Stimulated activated naive CD8-positive, alpha-beta T cell treated with anti-CD3 and anti-CD28 coated beads, Interleukin-15, Interleukin-2, amounts not matched to agents 100 U/mL and 50 U/mL, for 24 hours (primary cell): ENCODE measurements at regions not wholly inside any gene's neighbourhood (a gene's known extent, or its start where the extent isn't known, plus 50 kb on each side); places are given as distances from the start of the nearest gene placed in this dataset.
"Not testable (repeated sequence)": the region's sequence is repeated elsewhere in the genome, so short reads cannot be mapped to it uniquely, and the experiment has no call there.

ENCODE experiments used
- ATAC-seq: fragments of 150-1000 bp; cut with Tn5 transposase; one replicate; pipeline ENCODE4 v1.10.0; 2021
- DNase-seq: peaks from one replicate; pipeline ENCODE4 v3.0.0; 2021

DNA sequence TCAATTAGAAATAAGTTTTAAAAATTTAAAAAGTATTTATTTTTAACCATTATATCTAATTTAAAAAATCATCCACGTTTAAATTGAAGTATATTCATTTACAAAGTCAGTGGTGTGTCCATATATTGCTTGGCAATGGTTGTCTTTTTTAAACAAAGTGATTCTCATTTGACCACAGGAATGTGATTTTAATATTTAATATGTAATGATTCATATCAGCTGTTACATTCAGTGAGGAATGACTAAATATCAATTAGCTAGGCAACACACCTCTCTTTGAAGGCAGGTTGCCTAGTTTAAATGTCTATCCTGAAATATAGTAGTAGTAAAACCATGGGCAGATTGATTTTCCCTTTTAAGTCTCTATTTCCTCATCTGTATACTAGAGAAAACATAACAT lies 392.2 kb upstream of the CCDC179 start:
- ATAC-seq (no peak), DNase-seq (no peak)

DNA sequence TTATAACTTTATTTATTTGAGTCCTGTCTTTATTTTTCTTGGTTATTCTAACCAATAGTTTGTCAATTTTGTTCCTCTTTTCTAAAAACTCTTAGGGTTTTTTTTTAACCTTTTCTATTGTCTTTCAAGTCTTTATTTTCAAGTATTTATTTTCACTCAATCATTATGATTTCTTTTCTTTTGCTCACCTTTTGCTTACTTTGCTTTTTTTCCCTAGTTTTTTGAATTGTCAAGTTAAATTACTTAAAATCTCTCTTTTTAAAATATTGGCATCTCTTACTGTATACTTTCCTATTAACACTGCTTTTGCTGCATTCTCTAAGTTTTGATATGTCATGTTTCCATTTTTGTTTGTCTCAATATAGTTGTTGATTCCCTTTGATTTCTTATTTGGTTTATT lies 396.8 kb upstream of the CCDC179 start:
- ATAC-seq (no peak), DNase-seq (no peak)

DNA sequence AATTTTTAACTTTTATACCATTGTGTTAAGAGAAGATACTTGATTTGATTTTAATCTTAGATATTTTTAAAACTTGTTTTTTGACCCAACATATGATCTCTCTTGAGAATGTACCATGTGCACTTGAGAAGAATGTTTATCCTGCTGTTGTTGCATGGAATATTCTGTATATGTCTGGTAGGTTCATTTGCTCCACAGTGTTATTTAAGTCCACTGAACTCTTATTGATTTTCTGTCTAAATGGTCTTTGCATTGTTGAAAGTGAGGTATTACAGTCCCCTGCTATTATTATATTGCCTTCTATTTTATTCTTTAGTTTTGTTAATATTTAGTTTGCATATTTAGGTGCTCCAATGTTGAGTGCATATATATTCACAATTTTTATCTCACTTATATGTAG lies 397.3 kb upstream of the CCDC179 start:
- no peak for ATAC-seq
- DNase-seq, result no peak

DNA sequence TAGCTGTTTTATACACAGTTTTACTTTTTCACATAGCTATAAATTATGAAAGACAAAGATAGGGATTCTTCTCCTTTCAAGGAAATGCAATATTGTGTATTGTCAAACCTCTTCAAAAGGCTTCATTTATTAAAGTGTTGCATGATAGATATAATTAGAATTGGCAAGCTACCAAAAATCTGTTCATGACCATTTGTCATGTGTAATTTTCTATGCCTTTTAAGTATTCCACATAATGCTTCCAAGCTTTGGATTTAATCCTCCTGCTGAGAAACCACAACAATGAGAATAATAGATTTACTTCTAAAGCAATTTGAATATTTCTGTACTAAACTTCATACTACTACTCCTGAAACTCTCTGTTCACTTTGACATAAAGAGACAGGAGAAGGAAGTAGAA lies 403.2 kb upstream of the CCDC179 start:
- DNase-seq (no peak), ATAC-seq (no peak)

DNA sequence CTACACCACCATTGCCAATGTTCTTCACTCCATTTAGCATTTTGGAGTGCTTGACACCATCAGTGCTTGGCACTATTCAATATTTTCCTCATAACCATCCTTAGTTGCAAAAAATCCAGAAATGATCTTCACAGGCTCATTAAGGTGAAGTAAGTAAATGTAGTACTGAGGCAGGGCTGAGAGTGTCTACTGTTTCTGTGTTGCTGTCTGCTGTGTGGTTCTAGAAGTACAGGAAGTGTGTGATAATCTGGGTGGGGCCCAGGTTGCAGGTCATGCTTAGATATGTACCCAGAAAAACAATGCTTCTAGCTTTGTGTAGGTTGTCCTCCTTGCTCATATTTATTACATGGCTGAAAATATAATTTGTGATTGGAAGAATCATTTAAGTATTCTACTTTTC lies 411.8 kb upstream of the CCDC179 start:
- DNase-seq, result no peak
- ATAC-seq, result no peak

DNA sequence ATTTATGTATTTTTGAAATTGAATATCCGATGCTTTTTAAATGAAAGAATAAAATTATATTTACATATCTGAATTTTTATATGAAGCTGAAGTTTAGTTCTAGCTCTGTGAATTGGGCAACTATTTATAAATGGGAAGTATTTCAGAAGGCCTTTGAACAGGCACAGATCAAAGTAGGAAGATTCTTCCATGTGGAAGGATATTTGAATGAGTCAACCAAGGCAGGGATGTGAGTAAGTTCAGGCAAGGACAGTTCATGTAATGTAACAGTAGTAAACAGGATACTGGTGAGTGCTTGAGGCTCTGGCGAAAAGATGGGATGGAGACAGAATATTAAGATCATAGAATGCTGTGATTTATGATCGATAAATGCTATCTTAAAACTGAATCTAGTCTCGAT lies 417.8 kb upstream of the CCDC179 start:
- ATAC-seq (no peak), DNase-seq (no peak)

DNA sequence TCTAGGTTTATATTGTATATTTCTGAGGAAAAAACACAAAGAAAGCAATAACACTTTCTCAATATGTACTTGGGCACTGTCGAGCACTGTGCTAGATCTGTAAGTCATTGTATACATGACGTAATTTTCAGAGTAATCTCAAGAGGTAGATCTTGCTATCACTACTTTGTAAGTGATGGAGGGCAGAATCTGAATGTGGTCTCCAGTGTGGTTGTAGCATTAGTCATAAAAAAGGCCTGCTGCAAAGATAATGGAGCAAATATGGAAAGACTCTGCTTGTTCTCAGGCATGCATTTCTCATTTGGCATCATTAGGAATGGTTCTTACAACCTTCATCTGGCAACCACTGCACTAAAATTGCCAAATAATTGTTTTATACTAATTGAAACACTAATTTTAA lies 419.8 kb upstream of the CCDC179 start:
- no peak for DNase-seq
- ATAC-seq, result no peak

DNA sequence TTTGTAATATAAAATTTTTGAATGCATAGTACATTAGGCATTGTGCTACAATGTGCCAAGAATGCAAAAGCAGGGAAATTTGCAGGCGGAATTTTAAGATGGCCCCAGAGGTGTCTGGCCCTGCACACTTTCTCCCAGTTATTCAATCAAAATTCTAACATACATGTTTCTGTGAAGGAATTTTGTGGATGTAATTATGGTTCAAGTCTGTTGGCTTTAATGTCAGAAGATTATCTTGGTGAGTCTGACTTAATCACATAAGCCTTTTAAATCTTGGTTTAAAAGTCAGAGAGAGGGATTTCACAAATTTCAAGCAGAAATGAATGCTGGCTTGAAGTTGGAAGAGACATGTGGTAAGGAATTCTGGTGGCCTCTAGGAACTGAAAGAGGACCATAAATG lies 423.4 kb upstream of the CCDC179 start:
- ATAC-seq (no peak), DNase-seq (no peak)

DNA sequence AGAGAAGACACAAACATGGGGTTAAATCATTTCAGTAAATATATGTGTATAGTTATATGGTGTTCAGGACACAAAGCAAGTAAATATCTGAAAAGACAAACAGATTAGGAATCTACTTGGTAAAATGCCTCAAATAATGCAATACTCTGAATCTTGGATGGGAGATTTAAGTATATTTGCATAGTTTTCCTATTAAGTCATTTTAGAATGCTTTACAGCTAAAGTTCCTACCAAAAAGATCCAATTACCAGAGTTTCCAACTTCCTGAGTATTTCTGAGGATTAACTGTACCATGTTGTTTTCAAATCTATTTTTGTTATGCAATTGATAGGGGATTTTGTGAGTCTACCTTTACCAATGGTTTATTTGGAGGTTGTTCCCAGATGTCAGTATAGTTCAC lies 424.4 kb upstream of the CCDC179 start:
- no peak for ATAC-seq
- no peak for DNase-seq

DNA sequence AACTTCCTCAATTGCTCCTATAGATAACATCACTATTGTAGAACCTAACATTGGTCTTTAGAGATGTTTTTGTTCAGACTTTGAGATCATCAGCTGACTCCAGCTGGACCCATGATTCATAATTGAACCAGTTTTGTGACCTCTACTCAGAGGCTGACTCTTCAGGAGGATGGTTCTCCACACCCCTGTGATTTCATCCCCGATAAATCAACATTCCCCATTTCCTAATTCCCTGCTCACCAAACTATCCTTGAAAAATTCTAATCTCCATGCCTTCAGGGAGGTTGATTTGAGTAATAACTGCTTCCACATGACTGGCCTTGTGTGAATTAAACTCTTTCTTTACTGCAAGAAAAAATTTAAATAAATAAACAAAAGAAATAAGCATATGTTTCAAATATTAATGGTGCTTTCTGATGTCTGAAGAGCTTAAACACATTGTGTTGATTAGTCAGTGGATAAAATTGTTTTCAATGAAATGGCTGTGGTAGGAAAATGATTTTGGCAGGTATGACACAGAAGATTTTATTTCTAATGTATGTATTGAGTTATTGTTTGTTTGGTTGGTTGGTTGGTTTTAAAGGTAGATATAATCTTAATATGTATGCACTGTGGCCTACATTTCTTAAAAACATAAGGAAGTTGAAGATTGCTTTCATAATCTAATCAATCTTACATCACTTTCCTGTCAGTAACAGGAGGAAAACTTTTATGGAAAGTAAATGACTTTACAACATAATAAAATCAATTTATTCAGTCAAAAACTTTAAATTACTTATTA lies 427.9 kb upstream of the CCDC179 start:
- ATAC-seq, result no peak

DNA sequence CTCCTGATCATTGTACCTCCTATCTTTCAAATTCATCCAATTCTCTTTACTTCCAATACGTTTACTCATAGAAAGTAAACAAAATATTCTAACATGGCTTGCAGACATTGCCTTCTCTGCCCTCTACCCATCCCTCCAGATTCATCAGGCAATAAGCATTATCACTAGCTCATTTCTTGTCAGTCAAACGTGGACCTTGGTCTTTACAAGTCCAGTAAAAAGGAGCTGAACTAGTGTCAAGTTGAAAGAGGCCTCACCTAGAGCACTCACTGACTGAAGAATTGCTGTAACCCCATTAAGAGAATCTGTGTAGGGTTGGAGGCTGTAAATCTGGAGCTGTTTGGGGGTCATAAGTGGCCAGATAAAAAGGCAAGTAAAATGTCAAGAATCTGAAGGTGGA lies 435.0 kb upstream of the CCDC179 start:
- ATAC-seq (no peak), DNase-seq (no peak)

More for the DNA sequence above, 427.9 kb upstream of the CCDC179 start:
- no peak for DNase-seq

DNA sequence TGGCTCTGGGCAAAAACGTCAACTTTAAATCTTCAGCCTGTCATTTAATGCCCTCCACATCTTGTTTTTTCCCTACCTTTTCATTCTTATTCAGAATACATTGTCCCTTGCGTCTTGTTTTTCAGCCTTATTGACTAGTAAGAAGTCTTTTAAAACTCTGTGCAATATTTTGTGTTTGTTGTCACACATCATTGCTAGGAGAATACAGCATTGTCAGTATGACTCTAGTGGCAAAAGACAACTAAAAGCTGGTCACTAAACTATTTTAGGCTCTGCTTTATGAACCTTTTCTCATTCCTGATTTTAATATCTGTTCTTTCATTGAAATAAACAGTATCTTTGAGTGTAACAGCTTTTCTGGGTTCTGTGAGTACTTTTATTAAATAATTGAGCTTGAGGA lies 447.8 kb upstream of the CCDC179 start:
- no peak for DNase-seq
- ATAC-seq, result no peak

DNA sequence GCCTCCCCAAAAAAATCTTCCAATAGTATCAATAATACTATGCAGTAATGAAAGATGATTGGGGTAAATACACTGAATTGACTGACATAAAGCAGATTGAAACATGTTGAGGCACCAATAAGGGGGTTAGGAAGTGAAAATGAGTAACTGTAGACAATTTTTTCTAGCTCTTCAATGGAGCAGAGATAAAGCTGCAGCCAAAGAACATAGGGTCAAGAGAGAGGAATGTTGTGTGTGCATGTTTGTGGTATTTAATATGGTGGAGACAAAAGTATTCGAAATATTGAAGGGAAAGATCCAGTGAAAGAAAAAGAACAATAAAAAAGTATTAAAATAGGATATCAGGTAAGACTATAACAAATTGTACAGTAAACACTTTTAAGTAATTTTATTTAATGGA lies 450.0 kb upstream of the CCDC179 start:
- ATAC-seq, result no peak
- DNase-seq, result no peak

DNA sequence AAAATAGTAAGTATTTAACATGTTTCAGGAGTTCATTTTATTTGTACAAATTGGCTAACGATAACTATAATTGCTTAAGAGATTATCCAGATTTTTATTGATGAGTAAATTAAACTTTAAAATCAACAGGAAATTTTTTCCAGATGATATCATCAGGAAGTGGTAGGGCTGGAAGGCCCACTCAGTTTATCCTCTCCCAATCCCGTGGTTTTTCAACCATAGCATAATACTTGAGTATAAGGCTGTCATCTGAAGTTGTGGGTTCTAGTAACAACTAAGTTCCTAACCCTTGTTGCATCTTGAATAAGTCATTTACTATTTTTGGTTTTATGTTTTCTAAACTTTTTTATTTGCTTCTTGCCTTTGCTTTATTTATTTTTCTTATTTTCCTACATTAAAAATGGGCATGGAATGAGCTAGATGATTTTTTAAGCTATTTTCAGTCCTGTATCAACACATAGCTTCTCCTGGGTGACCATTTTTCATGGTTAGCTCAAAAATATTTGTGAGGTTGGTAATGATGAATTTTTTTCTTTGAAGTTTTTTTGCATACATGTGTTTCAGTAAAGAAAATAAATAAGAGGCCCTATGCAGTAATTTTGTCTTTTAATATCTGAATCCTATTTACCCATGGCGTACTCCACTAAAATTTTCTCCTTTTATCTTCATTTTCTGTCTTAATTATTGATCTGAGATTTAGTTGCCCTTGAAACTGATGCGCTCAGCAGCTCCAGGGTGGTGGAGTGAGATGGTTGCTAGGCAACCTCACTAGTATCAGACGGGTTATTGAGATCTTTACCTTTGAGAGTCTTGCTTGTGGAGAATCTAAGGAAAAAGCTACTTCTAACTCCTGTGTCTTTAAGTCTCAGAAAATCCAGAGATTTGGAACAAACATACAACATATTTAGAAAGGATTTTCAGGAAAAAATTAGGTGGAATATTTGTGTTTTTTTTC lies 452.0 kb upstream of the CCDC179 start:
- ATAC-seq, result no peak
- no peak for DNase-seq

DNA sequence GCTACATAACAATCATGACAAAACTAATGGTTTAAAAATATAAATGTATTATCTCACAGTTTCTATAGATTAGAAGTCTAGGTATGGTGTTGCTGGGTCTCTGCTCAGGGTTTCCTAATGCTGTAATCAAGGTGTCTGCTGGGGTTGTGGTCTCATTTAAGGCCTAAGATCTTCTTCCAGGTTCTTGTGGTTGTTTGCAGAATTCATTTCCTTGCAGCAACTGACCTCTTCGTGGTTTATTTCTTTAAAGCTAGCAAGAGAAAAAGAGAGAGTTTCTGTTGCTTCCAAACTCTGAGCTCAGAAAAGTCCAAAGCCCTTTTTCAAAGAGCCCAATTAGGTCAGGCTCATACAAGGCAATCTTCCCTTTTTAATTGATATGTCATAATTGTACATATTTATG lies 452.7 kb upstream of the CCDC179 start:
- DNase-seq (no peak), ATAC-seq (no peak)

DNA sequence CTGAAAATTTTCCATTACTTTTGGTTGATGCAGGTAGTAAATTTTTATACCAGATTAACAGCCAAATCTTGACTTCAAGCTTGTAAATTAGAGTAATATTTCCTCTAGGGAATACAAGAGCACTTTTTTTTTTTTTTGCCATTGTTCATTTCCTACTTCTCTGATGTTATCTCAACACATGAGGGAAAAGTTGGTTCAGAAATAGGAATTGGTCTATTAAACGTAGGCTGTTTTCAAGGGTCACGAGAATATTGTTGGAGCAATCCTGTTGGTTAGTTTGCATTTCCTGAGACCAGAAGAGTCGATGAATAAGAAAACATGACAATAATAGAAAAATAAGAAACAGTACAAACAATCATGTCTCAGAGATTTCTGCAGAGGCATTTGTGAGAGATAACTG lies 453.9 kb upstream of the CCDC179 start:
- ATAC-seq (no peak), DNase-seq (no peak)

DNA sequence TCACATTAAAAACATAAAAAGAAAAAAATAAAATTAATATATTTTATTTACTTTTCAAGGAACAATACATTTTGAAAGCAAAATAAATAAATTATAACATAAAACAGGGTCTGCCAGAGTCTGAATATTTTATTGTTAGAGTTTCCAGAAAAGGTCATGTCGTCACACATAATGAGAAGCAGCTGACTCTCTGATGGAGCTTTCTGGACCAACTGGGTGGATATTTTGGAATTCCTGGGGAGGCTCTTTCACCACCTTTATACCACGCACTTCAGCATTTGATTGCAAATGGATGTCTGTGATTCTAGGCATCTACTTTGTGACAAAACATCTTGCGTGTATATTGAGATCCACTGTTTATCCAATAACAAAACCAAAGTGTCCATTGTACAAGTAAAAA lies 455.0 kb upstream of the CCDC179 start:
- DNase-seq, result no peak
- no peak for ATAC-seq

DNA sequence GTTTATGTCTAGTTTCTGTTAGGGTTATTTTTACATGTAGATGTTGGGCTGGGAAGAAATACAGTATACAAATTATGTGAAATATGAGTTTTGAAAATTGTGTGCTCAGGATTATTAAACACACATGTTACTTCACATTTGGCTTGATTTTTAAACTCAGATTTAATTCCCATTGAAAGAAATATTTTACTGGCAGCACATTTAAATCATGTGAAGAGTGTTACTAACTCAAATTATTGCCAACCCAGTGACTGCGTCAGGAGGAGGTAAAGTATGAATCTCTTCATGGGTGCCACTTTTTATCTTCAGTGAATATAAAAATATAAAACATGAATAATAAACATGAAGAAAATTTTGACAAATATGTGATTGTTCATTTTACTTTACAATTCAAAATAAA lies 457.5 kb upstream of the CCDC179 start:
- ATAC-seq (no peak), DNase-seq (no peak)

DNA sequence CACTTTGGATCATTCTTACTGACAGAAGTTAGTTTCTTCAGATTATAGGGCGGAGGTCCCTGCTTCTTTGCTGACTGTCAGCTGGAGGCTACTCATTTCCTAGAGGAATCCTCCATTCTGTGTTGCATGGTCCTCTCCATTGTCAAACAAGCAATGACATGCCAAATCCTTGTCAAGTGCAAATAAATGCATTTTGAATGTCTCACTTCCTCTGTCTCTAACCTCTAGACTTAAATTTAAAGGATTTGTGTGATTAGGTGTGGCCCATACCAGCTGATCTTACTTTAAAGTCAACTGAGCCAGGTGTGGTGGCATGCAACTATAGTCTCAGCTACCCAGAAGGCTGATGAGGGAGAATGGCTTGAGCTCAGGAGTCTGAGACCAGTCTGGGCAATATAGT lies 458.4 kb upstream of the CCDC179 start:
- ATAC-seq (no peak), DNase-seq (no peak)

DNA sequence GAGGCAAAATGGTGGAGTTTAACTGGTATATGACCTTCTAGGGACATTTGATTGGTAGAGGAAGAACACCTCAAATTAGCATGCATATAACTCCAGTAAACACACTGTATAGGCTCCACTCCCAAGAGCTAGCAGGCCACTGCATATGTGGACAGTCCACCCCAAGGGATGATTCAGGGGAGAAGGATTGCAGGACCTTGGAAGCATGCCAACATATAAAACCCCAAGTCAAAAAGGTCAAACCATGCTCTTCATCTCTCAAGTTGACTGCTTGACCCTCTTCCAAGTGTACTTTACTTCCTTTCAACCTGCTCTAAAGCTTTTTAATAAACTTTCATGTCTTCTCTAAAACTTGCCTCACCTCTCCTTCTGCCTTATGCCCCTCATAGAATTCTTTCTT lies 459.9 kb upstream of the CCDC179 start:
- DNase-seq, result no peak
- no peak for ATAC-seq

DNA sequence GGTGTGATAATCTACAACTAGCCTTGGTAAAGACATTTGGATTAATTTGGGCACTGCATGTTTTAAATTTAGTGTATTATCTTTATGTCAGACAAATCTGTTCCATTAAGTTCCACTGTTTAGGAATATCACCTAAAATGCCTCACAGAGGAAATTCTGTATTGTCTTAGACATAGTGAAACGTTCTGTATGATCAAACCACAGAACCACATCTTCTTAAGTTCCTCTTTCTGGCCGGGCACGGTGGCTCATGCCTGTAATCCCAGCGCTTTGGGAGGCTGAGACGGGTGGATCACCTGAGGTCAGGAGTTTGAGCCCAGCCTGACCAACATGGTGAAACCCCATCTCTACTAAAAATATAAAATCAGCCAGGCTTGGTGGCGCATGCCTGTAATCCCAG lies 475.3 kb upstream of the CCDC179 start:
- DNase-seq, ATAC-seq: not testable (repeated sequence)

DNA sequence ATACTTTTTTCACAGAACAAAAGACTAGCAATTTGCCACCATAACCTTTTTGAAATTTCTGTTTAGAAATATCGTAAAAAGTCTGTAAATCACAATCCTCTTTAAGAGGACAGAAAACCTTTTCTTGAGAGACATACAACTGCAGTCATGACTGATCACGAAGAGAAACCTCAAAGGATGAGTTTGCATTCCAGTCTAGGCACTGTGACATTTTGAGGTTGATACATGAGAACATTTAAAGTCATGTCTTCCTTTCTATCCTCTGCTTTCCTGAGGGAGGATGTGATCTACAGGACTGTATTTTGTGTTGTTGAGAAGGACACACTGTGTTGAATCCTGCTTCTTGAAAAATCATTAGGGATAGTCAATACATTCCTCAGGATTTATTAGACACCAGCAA lies 476.7 kb upstream of the CCDC179 start:
- DNase-seq, result no peak
- no peak for ATAC-seq

DNA sequence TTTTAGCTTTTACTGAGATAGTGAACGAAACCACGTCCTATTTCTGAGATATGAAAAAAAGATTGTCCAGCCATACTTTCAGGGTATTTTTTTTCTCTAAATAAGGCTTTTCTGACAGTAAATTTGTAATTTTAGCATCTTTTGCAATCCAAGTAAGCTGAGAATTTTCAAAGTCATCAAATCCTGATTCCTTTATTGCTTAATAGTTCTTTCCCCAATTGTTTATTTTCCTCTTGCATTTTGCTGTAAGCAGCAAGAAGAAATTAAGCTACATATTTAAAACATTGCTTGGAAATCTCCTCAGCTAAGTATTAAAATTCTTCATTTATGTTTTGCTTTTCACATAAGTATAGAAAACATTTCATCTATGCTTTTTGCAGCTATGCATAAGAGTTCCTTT lies 493.3 kb upstream of the CCDC179 start:
- DNase-seq (no peak), ATAC-seq (no peak)

DNA sequence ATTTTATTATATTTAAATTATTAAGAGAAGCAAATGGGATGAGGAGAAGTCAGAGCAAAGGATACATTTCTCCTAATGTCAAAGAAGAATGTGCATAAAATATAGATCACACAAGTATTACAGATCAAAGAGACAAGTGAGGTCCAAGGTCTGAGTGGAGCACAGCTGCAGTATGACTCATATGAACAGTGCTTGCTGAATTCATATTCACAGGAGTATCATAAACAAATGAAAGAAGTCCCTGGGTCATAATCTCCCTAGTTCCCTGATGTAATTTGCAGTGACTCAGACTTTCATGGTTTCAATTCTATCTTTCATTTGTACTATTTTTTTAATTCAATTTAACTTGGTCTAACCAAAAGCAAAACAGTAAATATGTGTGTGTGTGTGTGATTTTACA lies 499.0 kb upstream of the CCDC179 start:
- ATAC-seq (peak; percentile 32), DNase-seq (no peak)
